CD14-positive monocyte (primary cell): ENCODE measurements at regions not wholly inside any gene's neighbourhood (a gene's known extent, or its start where the extent isn't known, plus 50 kb on each side); places are given as distances from the start of the nearest gene placed in this dataset.

Experiments
- DNase-seq, 3 donors: peaks; one replicate each; pipeline ENCODE4 v3.0.0-alpha.2; 2011 to 2022
- H2AFZ ChIP-seq: 2 replicates; pipeline ENCODE4 v1.6.0; 2012; ENCODE audit warnings: mild to moderate bottlenecking, low read depth, low read length, inconsistent platforms; ENCODE audit not compliant: insufficient read depth, poor library complexity, severe bottlenecking
- H3K27ac ChIP-seq, 2 donors: 1 replicate in 1 of 2; 2 replicates in 1 of 2; pipeline ENCODE4 v1.5.1; 2012 to 2013; ENCODE audit warnings: low read length in 2 of 2, control low read depth in 1 of 2, inconsistent platforms in 1 of 2, low read depth in 1 of 2, mild to moderate bottlenecking in 1 of 2
- H3K27me3 ChIP-seq, 2 donors: one replicate each; pipeline versions ENCODE4 v1.6.0 to v1.6.1; 2011 to 2013; ENCODE audit warnings: low read length in 2 of 2; ENCODE audit not compliant: control insufficient read depth in 2 of 2, insufficient read depth in 2 of 2
- H3K36me3 ChIP-seq, 2 donors: replicated peaks in 1 of 2; 1 replicate in 1 of 2; 2 replicates in 1 of 2; pipeline versions ENCODE4 v1.5.1 to v1.6.1; 2012 to 2013; ENCODE audit warnings: low read length in 2 of 2, control low read depth in 1 of 2, inconsistent platforms in 1 of 2, mild to moderate bottlenecking in 1 of 2; ENCODE audit not compliant: insufficient read depth in 2 of 2, control insufficient read depth in 1 of 2
- H3K4me1 ChIP-seq, 2 donors: 1 replicate in 1 of 2; 2 replicates in 1 of 2; pipeline versions ENCODE4 v1.5.1 to v1.6.1; 2012 to 2013; ENCODE audit warnings: low read length in 2 of 2, control low read depth in 1 of 2, inconsistent platforms in 1 of 2, mild to moderate bottlenecking in 1 of 2, moderate library complexity in 1 of 2; ENCODE audit not compliant: insufficient read depth in 2 of 2, control insufficient read depth in 1 of 2
- H3K4me2 ChIP-seq: replicated peaks from 2 replicates; pipeline ENCODE3; 2012; ENCODE audit warnings: low read length, moderate library complexity, mild to moderate bottlenecking; ENCODE audit not compliant: poor library complexity, severe bottlenecking; ENCODE audit errors: extremely low read depth
- H3K4me3 ChIP-seq, 3 experiments: fragments of 200-600 bp in 1 of 3; sonication (generic) in 1 of 3; replicated peaks in 1 of 3; 1 replicate in 2 of 3; 2 replicates in 1 of 3; pipeline ENCODE4 v1.5.1; 2011 to 2013; ENCODE audit warnings: low read length in 3 of 3, mild to moderate bottlenecking in 3 of 3, control low read depth in 2 of 3, low read depth in 2 of 3, inconsistent platforms in 1 of 3, moderate library complexity in 1 of 3
- H3K79me2 ChIP-seq: 2 replicates; pipeline ENCODE4 v1.6.0; 2012; ENCODE audit warnings: mild to moderate bottlenecking, control low read depth, inconsistent platforms, low read length, moderate library complexity; ENCODE audit not compliant: insufficient read depth
- H3K9ac ChIP-seq: 2 replicates; pipeline ENCODE4 v1.6.0; 2017; ENCODE audit warnings: low read length, mild to moderate bottlenecking; ENCODE audit not compliant: insufficient read depth, poor library complexity, severe bottlenecking
- H3K9me3 ChIP-seq, 2 donors: replicated peaks in 1 of 2; 1 replicate in 1 of 2; 2 replicates in 1 of 2; pipeline versions ENCODE4 v1.5.1 to v1.6.1; 2012 to 2013; ENCODE audit warnings: low read length in 2 of 2, control low read depth in 1 of 2; ENCODE audit not compliant: control insufficient read depth in 1 of 2, insufficient read depth in 1 of 2
- H4K20me1 ChIP-seq: 2 replicates; pipeline ENCODE4 v1.6.0; 2012; ENCODE audit warnings: mild to moderate bottlenecking, low read length, control low read depth, moderate library complexity; ENCODE audit not compliant: insufficient read depth
- H3K27ac Mint-ChIP-seq, 7 donors: one replicate each; pipeline ENCODE4 v1.8.0; 2020; ENCODE audit warnings: mild to moderate bottlenecking in 7 of 7, mixed read lengths in 7 of 7, moderate library complexity in 6 of 7, inconsistent platforms in 2 of 7
- H3K27me3 Mint-ChIP-seq, 3 donors: one replicate each; pipeline ENCODE4 v1.8.0; 2021 to 2022; ENCODE audit warnings: low read depth in 3 of 3, mild to moderate bottlenecking in 3 of 3, mixed read lengths in 3 of 3, moderate library complexity in 3 of 3, inconsistent platforms in 1 of 3
- H3K36me3 Mint-ChIP-seq, 2 donors: one replicate each; pipeline ENCODE4 v1.8.0; 2020; ENCODE audit warnings: mixed read lengths in 2 of 2, inconsistent platforms in 1 of 2, mild to moderate bottlenecking in 1 of 2
- H3K4me1 Mint-ChIP-seq: one replicate; pipeline ENCODE4 v1.8.0; 2020; ENCODE audit warnings: mild to moderate bottlenecking, mixed read lengths
- H3K4me3 Mint-ChIP-seq, 2 donors: one replicate each; pipeline ENCODE4 v1.8.0; 2020; ENCODE audit warnings: mild to moderate bottlenecking in 2 of 2, mixed read lengths in 2 of 2, moderate library complexity in 1 of 2
- H3K9me3 Mint-ChIP-seq, 7 donors: one replicate each; pipeline ENCODE4 v1.8.0; 2020 to 2022; ENCODE audit warnings: mixed read lengths in 7 of 7, mild to moderate bottlenecking in 6 of 7, moderate library complexity in 6 of 7, inconsistent platforms in 2 of 7
- CTCF ChIP-seq: fragments of 200-600 bp; IDR thresholded peaks from one replicate; pipeline ENCODE4 v1.8.0; 2022; ENCODE audit warnings: antibody characterized with exemption, mild to moderate bottlenecking
- WGBS: methylation state at CpG from one replicate; pipeline ENCODE4 v1.1.5; 2013; ENCODE audit warnings: missing lambda C conversion rate; ENCODE audit not compliant: insufficient coverage; 5-methylcytosine and 5-hydroxymethylcytosine counted together
- intact Hi-C, 2 donors: fragments of 100-400 bp; cut with micrococcal nuclease; formaldehyde crosslinking; loops; one replicate each; pipeline versions ENCODE4 v1.15.0 to v1.15.1; 2023

GRCh38 chr4:188804861-188805260 lies 665.6 kb downstream of the TRIML1 start:
- WGBS = 100% methylated on average over 2 of the region's 4 CpGs
- Histone ChIP-seq H3K27ac (no peak overlapping the region), H3K9ac (no peak overlapping the region), H3K27me3 (no peaks in the 10 kb centered on the region), H3K4me3 (no peak overlapping the region), H4K20me1 (no peaks in the 10 kb centered on the region), H3K9me3 (no peaks in the 10 kb centered on the region), H2AFZ (no peak overlapping the region), H3K4me1 (no peaks in the 10 kb centered on the region), H3K36me3 (no peaks in the 10 kb centered on the region), H3K4me2 (no peak overlapping the region), H3K79me2 (no peaks in the 10 kb centered on the region)
- Mint-ChIP-seq H3K36me3 (no peaks in the 10 kb centered on the region), H3K4me3 (no peak overlapping the region), H3K4me1 (no peaks in the 10 kb centered on the region), H3K9me3 (peaks cover 0 to 4% (median 2%) of the 10 kb centered on the region in 7 donors), H3K27me3 (peaks cover 0 to 2% (median 0%) of the 10 kb centered on the region in 3 donors), H3K27ac (no peak overlapping the region)
- DNase-seq = no peak
- no peak for TF ChIP-seq CTCF
- intact Hi-C loops = no loop called here

GRCh38 chr4:188811121-188811520 lies 671.9 kb downstream of the TRIML1 start:
- Mint-ChIP-seq H3K36me3 (no peaks in the 10 kb centered on the region), H3K27me3 (peaks cover 0 to 1% (median 0%) of the 10 kb centered on the region in 3 donors), H3K27ac (no peak overlapping the region), H3K4me3 (no peak overlapping the region), H3K9me3 (peaks cover 0 to 3% (median 0%) of the 10 kb centered on the region in 7 donors), H3K4me1 (no peaks in the 10 kb centered on the region)
- no peak overlapping the region for H2AFZ ChIP-seq
- H3K9me3 ChIP-seq = no peaks in the 10 kb centered on the region
- no peak overlapping the region for H3K4me2 ChIP-seq
- no peak overlapping the region for H3K4me3 ChIP-seq
- no peaks in the 10 kb centered on the region for H3K79me2 ChIP-seq
- no peaks in the 10 kb centered on the region for H3K27me3 ChIP-seq
- no peak for DNase-seq
- WGBS = no CpG with 5 or more reads among the region's 1 CpG
- intact Hi-C loops = no loop called here
- no peaks in the 10 kb centered on the region for H3K36me3 ChIP-seq
- H4K20me1 ChIP-seq = no peaks in the 10 kb centered on the region
- H3K27ac ChIP-seq = no peak overlapping the region
- TF ChIP-seq CTCF = no peak
- H3K9ac ChIP-seq = no peak overlapping the region
- no peaks in the 10 kb centered on the region for H3K4me1 ChIP-seq
